ENCODE measurements at regions not wholly inside any gene's neighbourhood (a gene's known extent, or its start where the extent isn't known, plus 50 kb on each side); places are given as distances from the start of the nearest gene placed in this dataset.

DNA sequence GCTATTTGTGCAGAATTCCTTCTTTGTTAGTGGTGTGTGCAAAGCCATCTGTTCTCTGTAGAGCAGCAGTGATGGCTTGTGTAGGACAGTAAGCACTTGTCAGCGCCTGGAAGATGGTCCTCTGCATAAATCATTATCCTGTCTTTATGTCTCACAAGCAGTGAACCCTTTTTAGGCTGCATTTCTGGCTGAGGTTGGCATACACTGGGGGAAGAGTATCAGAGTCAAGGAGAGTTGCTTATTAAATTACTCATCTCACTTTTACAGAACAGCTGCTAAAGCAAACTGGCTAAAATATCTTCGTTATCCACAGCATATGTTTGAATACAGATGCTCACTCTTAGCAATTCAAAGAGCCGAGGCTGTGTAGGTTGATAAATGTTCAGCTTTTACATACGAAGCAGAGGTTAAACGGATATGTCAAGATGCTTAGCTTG, 54.6 kb upstream of the NCAM2 start:
- TF ChIP-seq EZH2phosphoT487 (IDR thresholded peaks at IDR 0.05; ENCODE audit: insufficient read depth, low read depth), result no peak
- no peak for TF ChIP-seq EZH2 (IDR thresholded peaks at IDR 0.05; ENCODE audit: insufficient read depth, poor library complexity, severe bottlenecking)
